Tibial nerve (tissue), 4 donors: ENCODE measurements at regions not wholly inside any gene's neighbourhood (a gene's known extent, or its start where the extent isn't known, plus 50 kb on each side); places are given as distances from the start of the nearest gene placed in this dataset.

Experiments
- CTCF ChIP-seq, 5 experiments: fragments of 200-600 bp in 3 of 5; fragments of 450-650 bp in 2 of 5; sonication (generic) in 3 of 5; IDR thresholded peaks; one replicate each; pipeline ENCODE4 v1.5.1; 2016 to 2019; ENCODE audit warnings: antibody characterized with exemption in 5 of 5, mild to moderate bottlenecking in 3 of 5, moderate library complexity in 2 of 5
- EP300 ChIP-seq, 2 donors: sonication (generic); formaldehyde crosslinking; IDR thresholded peaks; one replicate each; pipeline ENCODE4 v1.6.1; 2017; ENCODE audit warnings: antibody characterized with exemption in 2 of 2, mild to moderate bottlenecking in 1 of 2
- POLR2A ChIP-seq, 2 donors: fragments of 450-650 bp; IDR thresholded peaks; one replicate each; pipeline ENCODE4 v1.6.1; 2017; ENCODE audit warnings: antibody characterized with exemption in 2 of 2, mild to moderate bottlenecking in 2 of 2, moderate library complexity in 2 of 2

GRCh38 chr19:32223595-32224370 lies 121.6 kb upstream of the ZNF507 start:
- TF ChIP-seq POLR2A (IDR thresholded peaks at IDR 0.05) (no peak), CTCF (IDR thresholded peaks at IDR 0.05) (no peak), EP300 (IDR thresholded peaks at IDR 0.05) (no peak)
